SK-N-SH (cell line): ENCODE measurements at regions not wholly inside any gene's neighbourhood (a gene's known extent, or its start where the extent isn't known, plus 50 kb on each side); places are given as distances from the start of the nearest gene placed in this dataset.

Source experiments
- CTCF ChIP-seq: fragments of 200-600 bp; sonication (generic); IDR thresholded peaks from 2 replicates; pipeline ENCODE4 v1.6.1; 2017; ENCODE audit warnings: antibody characterized with exemption, mild to moderate bottlenecking, moderate library complexity
- EP300 ChIP-seq, 2 experiments: IDR thresholded peaks; 2 replicates each; pipeline versions ENCODE4 v1.4.0 to v1.6.1; 2012; ENCODE audit warnings: borderline replicate concordance in 1 of 2, low read depth in 1 of 2, low read length in 1 of 2
- POLR2AphosphoS5 ChIP-seq: IDR thresholded peaks from 2 replicates; pipeline ENCODE4 v1.6.1; 2012; ENCODE audit warnings: low read depth, low read length

- TF ChIP-seq CTCF (no peak), EP300 (IDR thresholded peaks at IDR 0.05; ENCODE audit: borderline replicate concordance in 1 of 2, low read depth in 1 of 2, low read length in 1 of 2) (no peak), POLR2AphosphoS5 (no peak)
Observed at GRCh38 chr2:147214914-147215313, 629.9 kb upstream of the ACVR2A start.
